ENCODE measurements at regions not wholly inside any gene's neighbourhood (a gene's known extent, or its start where the extent isn't known, plus 50 kb on each side); places are given as distances from the start of the nearest gene placed in this dataset.

GRCh38 chr11:134537941-134538340 is 125.9 kb upstream of the B3GAT1 start (continued):
- no peak for TF ChIP-seq CTCF (IDR thresholded peaks at IDR 0.05)
- no peak for TF ChIP-seq ARID4B (CRISPR knock-in tag; IDR thresholded peaks at IDR 0.05; ENCODE audit: borderline replicate concordance)
- no peak for TF ChIP-seq USF1 (CRISPR knock-in tag; IDR thresholded peaks at IDR 0.05)
- TF ChIP-seq GTF2I (CRISPR knock-in tag; conservative IDR thresholded peaks at IDR 0.05), result no peak
- no peak for TF ChIP-seq JAZF1 (CRISPR knock-in tag; IDR thresholded peaks at IDR 0.05)
- TF ChIP-seq IRF2 (CRISPR knock-in tag; IDR thresholded peaks at IDR 0.05; ENCODE audit: borderline replicate concordance, low read depth), result no peak
- no peak for TF ChIP-seq RELA (CRISPR knock-in tag; IDR thresholded peaks at IDR 0.05; ENCODE audit: borderline replicate concordance)
- no peak for TF ChIP-seq KAT7 (CRISPR knock-in tag; IDR thresholded peaks at IDR 0.05; ENCODE audit: borderline replicate concordance)
- TF ChIP-seq SMAD3 (CRISPR knock-in tag; IDR thresholded peaks at IDR 0.05; ENCODE audit: borderline replicate concordance), result no peak
- no peak for TF ChIP-seq NR3C1 (CRISPR knock-in tag; conservative IDR thresholded peaks at IDR 0.05; ENCODE audit: low read depth)
- no peak for TF ChIP-seq HMGA2 (CRISPR knock-in tag; IDR thresholded peaks at IDR 0.05)
- TF ChIP-seq NFATC4 (CRISPR knock-in tag; IDR thresholded peaks at IDR 0.05), result no peak
- no peak for TF ChIP-seq ZNF396 (CRISPR knock-in tag; IDR thresholded peaks at IDR 0.05; ENCODE audit: borderline replicate concordance)
- no peak for TF ChIP-seq PRRX2 (CRISPR knock-in tag; IDR thresholded peaks at IDR 0.05)

GRCh38 chr11:134537296-134537695 is 125.3 kb upstream of the B3GAT1 start:
- Mint-ChIP-seq H3K36me3 (peaks cover 4% of the 10 kb centered on the region; the same call in 1 of the 2 replicates), H3K27me3 (ENCODE audit: low read depth) (no peaks in the 10 kb centered on the region), H3K4me1 (peaks cover 12% of the 10 kb centered on the region), H3K27ac (no peak overlapping the region), H3K4me3 (no peak overlapping the region), H3K9me3 (peaks cover 8% of the 10 kb centered on the region)
- ChIA-PET CTCF (interaction anchor here (2.0 kb wide), 1 partner anchor 42 kb away, joined by 7 read pairs; no protein-coding TSS in a partner anchor), POLR2A (no interaction called here)
- ATAC-seq (no peak), DNase-seq (ENCODE audit: low spot score) (peak; percentile 7)
- TF ChIP-seq ELF4 (CRISPR knock-in tag; IDR thresholded peaks at IDR 0.05; ENCODE audit: low read depth) (no peak), RELA (CRISPR knock-in tag; IDR thresholded peaks at IDR 0.05; ENCODE audit: borderline replicate concordance) (no peak), CREM (CRISPR knock-in tag; IDR thresholded peaks at IDR 0.05) (no peak), CBFB (CRISPR knock-in tag; IDR thresholded peaks at IDR 0.05; ENCODE audit: low read depth) (no peak), ATF6 (CRISPR knock-in tag; IDR thresholded peaks at IDR 0.05) (no peak), SMAD3 (CRISPR knock-in tag; IDR thresholded peaks at IDR 0.05; ENCODE audit: borderline replicate concordance) (no peak), ARID4B (CRISPR knock-in tag; IDR thresholded peaks at IDR 0.05; ENCODE audit: borderline replicate concordance) (no peak), ZNF121 (CRISPR knock-in tag; IDR thresholded peaks at IDR 0.05) (no peak), ZNF425 (CRISPR knock-in tag; conservative IDR thresholded peaks at IDR 0.05) (no peak)

Measured in WTC11 (cell line).